Right atrium auricular region (tissue), 2 donors: ENCODE measurements at regions not wholly inside any gene's neighbourhood (a gene's known extent, or its start where the extent isn't known, plus 50 kb on each side); places are given as distances from the start of the nearest gene placed in this dataset.

Experiments
- DNase-seq: peaks from one replicate; pipeline ENCODE4 v3.0.0-alpha.2; 2019; ENCODE audit warnings: low spot score
- H3K27ac ChIP-seq, 2 donors: fragments of 200-600 bp; sonication (generic); 1 replicate in 1 of 2; 2 replicates in 1 of 2; pipeline ENCODE4 v1.5.1; 2016 to 2019
- H3K27me3 ChIP-seq, 2 donors: fragments of 200-600 bp; sonication (generic); one replicate each; pipeline versions ENCODE4 v1.5.1 to v1.6.0; 2017 to 2019
- H3K36me3 ChIP-seq: fragments of 200-600 bp; sonication (generic); one replicate; pipeline ENCODE4 v1.5.1; 2016
- H3K4me1 ChIP-seq, 2 donors: fragments of 200-600 bp; sonication (generic); one replicate each; pipeline versions ENCODE4 v1.5.1 to v1.6.0; 2017 to 2019
- H3K4me3 ChIP-seq, 2 donors: fragments of 200-600 bp; sonication (generic); 1 replicate in 1 of 2; 2 replicates in 1 of 2; pipeline ENCODE4 v1.5.1; 2017 to 2019; ENCODE audit warnings: mild to moderate bottlenecking in 1 of 2, moderate library complexity in 1 of 2
- H3K9me3 ChIP-seq, 2 donors: fragments of 200-600 bp; sonication (generic); one replicate each; pipeline ENCODE4 v1.5.1; 2019
- TF ChIP-seq, protein P1 (sequence below), 2 donors: fragments of 200-600 bp; sonication (generic); IDR thresholded peaks; one replicate each; pipeline ENCODE4 v1.5.1; 2019; ENCODE audit warnings: antibody characterized with exemption in 2 of 2

DNA sequence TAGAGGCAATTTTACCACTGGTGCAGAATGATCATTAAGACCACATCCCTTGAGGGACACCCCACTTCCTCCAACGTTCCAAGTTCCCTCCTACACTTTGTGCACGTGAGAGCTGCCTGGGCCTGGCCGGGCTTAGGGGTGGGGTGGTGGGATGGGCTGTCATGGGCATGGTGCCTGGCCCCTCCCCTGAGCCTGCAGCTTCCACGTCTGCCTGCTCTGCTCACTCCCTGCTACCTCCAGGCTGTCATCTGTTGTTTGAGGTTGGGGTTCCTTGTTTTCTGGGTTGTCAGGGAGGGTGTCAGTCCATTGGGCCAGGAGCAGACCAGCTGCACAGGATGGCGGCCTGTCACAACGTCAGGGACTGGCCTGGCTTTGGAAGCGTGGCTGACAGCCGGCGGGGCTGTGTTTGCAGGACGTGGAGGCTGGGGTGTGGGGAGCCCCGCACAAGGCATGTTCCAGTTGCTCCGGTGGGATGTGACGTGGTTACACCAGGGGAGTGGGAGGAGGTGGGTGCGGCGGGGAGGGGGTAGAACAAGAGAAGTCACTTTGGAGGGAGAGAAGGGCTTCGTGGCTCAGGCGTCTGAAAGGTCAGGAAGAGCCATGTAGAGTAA lies 72.3 kb downstream of the RTP5 start:
- no peak for DNase-seq
- no peak overlapping the region for H3K27ac ChIP-seq
- TF ChIP-seq, protein P1, sequence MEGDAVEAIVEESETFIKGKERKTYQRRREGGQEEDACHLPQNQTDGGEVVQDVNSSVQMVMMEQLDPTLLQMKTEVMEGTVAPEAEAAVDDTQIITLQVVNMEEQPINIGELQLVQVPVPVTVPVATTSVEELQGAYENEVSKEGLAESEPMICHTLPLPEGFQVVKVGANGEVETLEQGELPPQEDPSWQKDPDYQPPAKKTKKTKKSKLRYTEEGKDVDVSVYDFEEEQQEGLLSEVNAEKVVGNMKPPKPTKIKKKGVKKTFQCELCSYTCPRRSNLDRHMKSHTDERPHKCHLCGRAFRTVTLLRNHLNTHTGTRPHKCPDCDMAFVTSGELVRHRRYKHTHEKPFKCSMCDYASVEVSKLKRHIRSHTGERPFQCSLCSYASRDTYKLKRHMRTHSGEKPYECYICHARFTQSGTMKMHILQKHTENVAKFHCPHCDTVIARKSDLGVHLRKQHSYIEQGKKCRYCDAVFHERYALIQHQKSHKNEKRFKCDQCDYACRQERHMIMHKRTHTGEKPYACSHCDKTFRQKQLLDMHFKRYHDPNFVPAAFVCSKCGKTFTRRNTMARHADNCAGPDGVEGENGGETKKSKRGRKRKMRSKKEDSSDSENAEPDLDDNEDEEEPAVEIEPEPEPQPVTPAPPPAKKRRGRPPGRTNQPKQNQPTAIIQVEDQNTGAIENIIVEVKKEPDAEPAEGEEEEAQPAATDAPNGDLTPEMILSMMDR (IDR thresholded peaks at IDR 0.05): no peak

DNA sequence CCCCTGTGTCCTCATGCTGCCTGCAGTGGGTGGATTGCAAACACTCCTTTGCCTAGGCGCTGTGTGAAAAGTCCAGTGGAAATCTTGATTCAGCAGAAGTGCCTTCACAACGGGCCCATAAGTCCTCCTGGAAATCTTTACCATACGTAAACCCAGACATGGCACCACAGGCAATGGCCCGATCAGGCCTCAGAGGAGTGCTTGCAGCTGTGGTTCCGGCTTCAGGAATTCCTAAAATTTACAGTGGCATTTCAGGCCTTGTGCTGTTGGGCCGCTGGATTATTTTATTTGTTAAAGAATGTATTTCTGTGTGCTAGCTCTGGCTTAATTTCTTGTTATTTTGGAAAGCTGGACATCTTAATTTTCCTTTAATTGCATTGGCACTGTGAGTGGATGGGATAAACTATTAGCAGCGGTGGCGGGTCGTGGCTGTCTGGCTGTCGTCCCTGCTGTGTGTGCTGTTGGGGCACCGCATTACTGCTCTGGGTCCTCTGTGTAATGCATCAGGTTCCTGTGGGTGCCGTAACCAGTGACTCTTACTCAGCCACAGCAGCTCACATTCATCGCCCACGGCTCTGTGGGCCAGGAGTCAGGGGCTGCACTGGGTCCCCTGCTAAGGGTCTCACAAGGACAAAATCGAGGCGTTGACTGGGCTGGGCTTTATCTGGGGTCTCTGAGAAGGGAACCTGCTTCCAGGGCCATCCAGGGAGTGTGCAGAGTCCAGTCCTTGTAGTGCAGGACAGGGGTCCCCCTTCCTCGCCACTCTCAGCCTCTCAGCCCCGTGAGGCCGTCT lies 73.1 kb downstream of the RTP5 start:
- H3K36me3 ChIP-seq: no peaks in the 10 kb centered on the region
- H3K9me3 ChIP-seq: no peaks in the 10 kb centered on the region
- DNase-seq: no peak
- H3K27me3 ChIP-seq: no peaks in the 10 kb centered on the region
- no peak overlapping the region for H3K4me3 ChIP-seq
- H3K27ac ChIP-seq: no peak overlapping the region
- TF ChIP-seq, protein P1 (IDR thresholded peaks at IDR 0.05): no peak
- no peaks in the 10 kb centered on the region for H3K4me1 ChIP-seq

More for the DNA sequence above, 72.3 kb downstream of the RTP5 start:
- Histone ChIP-seq H3K4me1 (no peaks in the 10 kb centered on the region), H3K4me3 (no peak overlapping the region), H3K27me3 (no peaks in the 10 kb centered on the region), H3K36me3 (no peaks in the 10 kb centered on the region), H3K9me3 (no peaks in the 10 kb centered on the region)

DNA sequence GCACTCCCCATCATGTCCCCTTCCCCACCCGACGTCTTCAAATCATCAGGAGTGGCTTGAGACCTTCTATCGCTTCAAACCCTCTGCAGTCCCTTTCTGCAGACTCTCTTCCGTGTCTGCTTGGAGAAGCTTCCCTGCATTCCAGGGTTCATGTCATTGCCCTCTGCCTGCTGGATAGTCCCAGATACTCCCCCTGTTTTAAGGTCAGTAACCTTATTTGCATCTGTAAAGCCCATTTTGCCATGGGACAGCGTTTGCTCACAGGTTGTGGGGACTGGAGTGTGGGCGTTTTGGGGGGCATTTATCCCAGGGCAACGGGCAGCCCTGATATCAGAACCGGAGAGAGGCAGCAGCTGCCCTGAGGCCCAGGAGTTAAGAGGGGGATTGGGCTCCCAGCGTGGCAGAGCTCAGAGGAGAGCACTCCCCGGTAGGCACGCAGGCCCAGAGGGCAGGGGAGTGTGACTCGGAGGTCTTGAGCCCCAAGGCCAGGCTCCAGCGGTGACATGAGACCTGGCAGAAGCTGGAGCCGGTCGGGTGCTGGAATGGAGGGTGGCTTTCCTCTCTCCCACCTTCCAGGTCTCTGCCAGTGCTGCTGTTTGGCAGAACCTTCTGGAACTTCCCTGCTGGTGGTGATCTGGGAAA lies 73.8 kb downstream of the RTP5 start:
- no peaks in the 10 kb centered on the region for H3K4me1 ChIP-seq
- no peaks in the 10 kb centered on the region for H3K36me3 ChIP-seq
- H3K27me3 ChIP-seq: no peaks in the 10 kb centered on the region
- TF ChIP-seq, protein P1 (IDR thresholded peaks at IDR 0.05): no peak
- DNase-seq: no peak
- H3K27ac ChIP-seq: no peak overlapping the region
- no peaks in the 10 kb centered on the region for H3K9me3 ChIP-seq
- H3K4me3 ChIP-seq: no peak overlapping the region

DNA sequence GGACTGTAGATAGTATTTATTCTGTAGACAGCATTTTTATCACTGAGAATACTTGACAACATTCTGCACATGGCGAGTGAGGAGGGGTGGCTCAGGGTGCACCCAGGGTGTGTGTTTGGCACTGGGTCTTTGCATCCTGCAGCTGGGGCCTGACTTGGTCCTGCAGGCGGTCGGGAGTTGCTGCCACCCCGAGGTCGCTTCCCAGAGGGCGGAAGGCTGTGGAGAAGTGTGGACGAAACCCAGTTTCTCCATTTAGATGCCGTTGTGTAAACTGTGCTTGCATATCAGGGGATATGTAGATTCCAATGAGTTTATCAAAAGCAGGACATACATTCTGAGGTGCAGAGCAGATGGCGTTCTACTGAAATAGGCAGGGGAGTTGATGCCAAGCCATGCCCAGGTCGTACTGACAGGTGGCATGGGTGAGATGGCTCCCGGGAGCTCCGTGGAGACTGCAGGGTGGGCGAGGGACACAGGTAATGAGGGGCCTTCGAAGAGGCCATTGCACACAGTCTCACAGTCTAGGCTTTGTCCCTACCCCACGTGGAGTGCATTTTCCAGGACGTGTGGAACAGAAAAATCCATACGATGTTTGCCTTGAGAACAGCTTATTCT lies 74.5 kb downstream of the RTP5 start:
- no peaks in the 10 kb centered on the region for H3K27me3 ChIP-seq
- DNase-seq: no peak
- no peaks in the 10 kb centered on the region for H3K4me1 ChIP-seq
- no peak overlapping the region for H3K4me3 ChIP-seq
- H3K9me3 ChIP-seq: no peaks in the 10 kb centered on the region
- TF ChIP-seq, protein P1 (IDR thresholded peaks at IDR 0.05): no peak
- no peak overlapping the region for H3K27ac ChIP-seq
- H3K36me3 ChIP-seq: no peaks in the 10 kb centered on the region

DNA sequence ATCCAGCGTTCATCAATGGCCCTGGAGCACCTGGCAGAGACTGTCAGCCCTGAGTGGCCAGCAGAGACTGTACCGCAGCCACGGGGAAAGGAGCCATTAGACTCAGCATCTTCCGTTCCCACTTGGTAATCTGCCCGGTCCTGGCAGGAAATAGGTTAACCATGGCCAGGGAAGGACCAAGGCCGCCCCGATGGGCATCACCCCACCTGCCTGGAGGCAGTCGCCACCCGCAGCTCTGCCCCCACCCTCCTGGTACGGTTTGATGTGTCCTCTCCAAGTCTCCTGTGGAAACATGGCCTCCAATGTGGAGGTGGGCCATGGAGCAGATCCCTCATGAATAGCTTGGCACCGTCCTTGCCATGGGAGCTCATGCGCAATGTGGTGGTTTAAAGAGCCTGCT lies 75.3 kb downstream of the RTP5 start:
- no peaks in the 10 kb centered on the region for H3K36me3 ChIP-seq
- H3K4me3 ChIP-seq: no peak overlapping the region
- DNase-seq: no peak
- H3K27me3 ChIP-seq: no peaks in the 10 kb centered on the region
- no peak overlapping the region for H3K27ac ChIP-seq
- no peaks in the 10 kb centered on the region for H3K9me3 ChIP-seq
- no peaks in the 10 kb centered on the region for H3K4me1 ChIP-seq
- TF ChIP-seq, protein P1 (IDR thresholded peaks at IDR 0.05): no peak
